ENCODE measurements at regions not wholly inside any gene's neighbourhood (a gene's known extent, or its start where the extent isn't known, plus 50 kb on each side); places are given as distances from the start of the nearest gene placed in this dataset.
A peak's percentile ranks its signal among the peaks of the same experiment; 100 is the strongest.
"Not testable (repeated sequence)": the region's sequence is repeated elsewhere in the genome, so short reads cannot be mapped to it uniquely, and the experiment has no call there.

- no peak for DNase-seq
Measured at GRCh38 chr1:157319567-157319966, 181.4 kb upstream of the ETV3 start.

- not testable (repeated sequence) for DNase-seq
Measured at GRCh38 chr1:157317229-157317628, 179.0 kb upstream of the ETV3 start.

- DNase-seq = no peak
Measured at GRCh38 chr1:157315544-157315943, 177.3 kb upstream of the ETV3 start.

GRCh38 chr1:157314408-157314807, 176.2 kb upstream of the ETV3 start:
- DNase-seq = no peak

GRCh38 chr1:157313240-157313807, 175.1 kb upstream of the ETV3 start:
- DNase-seq = no peak

- no peak for DNase-seq
Measured at GRCh38 chr1:157312082-157312812, 174.1 kb upstream of the ETV3 start.

GRCh38 chr1:157311730-157312081, 173.5 kb upstream of the ETV3 start:
- DNase-seq = no peak

- peak; percentile 7 to 13 for DNase-seq
Measured at GRCh38 chr1:157310805-157311729, 172.9 kb upstream of the ETV3 start.

- DNase-seq = no peak
Measured at GRCh38 chr1:157310401-157310800, 172.2 kb upstream of the ETV3 start.

- no peak for DNase-seq
Measured at GRCh38 chr1:157307491-157307890, 169.3 kb upstream of the ETV3 start.

- no peak for DNase-seq
Measured at GRCh38 chr1:157306896-157307295, 168.7 kb upstream of the ETV3 start.

GRCh38 chr1:157304271-157304670, 166.1 kb upstream of the ETV3 start:
- no peak for DNase-seq

GRCh38 chr1:157302724-157303123, 164.5 kb upstream of the ETV3 start:
- no peak for DNase-seq

- DNase-seq = no peak
Measured at GRCh38 chr1:157302199-157302497, 164.0 kb upstream of the ETV3 start.

GRCh38 chr1:157301477-157302198, 163.4 kb upstream of the ETV3 start:
- no peak for DNase-seq

GRCh38 chr1:157294387-157295145, 156.4 kb upstream of the ETV3 start:
- not testable (repeated sequence) for DNase-seq

- DNase-seq = no peak
Measured at GRCh38 chr1:157292809-157293564, 154.8 kb upstream of the ETV3 start.

GRCh38 chr1:157292302-157292701, 154.1 kb upstream of the ETV3 start:
- DNase-seq = no peak

GRCh38 chr1:157291083-157291482, 152.9 kb upstream of the ETV3 start:
- no peak for DNase-seq

- DNase-seq = no peak
Measured at GRCh38 chr1:157289424-157290105, 151.4 kb upstream of the ETV3 start.

- peak in 1 of 2 experiments; percentile 7 for DNase-seq
Measured at GRCh38 chr1:157288996-157289395, 150.8 kb upstream of the ETV3 start.

Measured in Kasumi-1 (cell line).